Loucy (cell line): ENCODE measurements at regions not wholly inside any gene's neighbourhood (a gene's known extent, or its start where the extent isn't known, plus 50 kb on each side); places are given as distances from the start of the nearest gene placed in this dataset.

Source experiments
- H2AFZ ChIP-seq: fragments of 200-600 bp; sonication (generic); 2 replicates; pipeline ENCODE4 v1.6.0; 2016; ENCODE audit warnings: antibody characterized with exemption, mild to moderate bottlenecking, low read length, moderate library complexity
- H3F3A ChIP-seq: fragments of 200-600 bp; 2 replicates; pipeline ENCODE4 v1.6.0; 2016; ENCODE audit warnings: antibody characterized with exemption, low read depth, mild to moderate bottlenecking
- H3K27me3 ChIP-seq: fragments of 200-600 bp; sonication (generic); 2 replicates; pipeline ENCODE4 v1.6.1; 2014; ENCODE audit warnings: low read length, mild to moderate bottlenecking; ENCODE audit not compliant: insufficient read depth, poor library complexity, severe bottlenecking
- H3K36me3 ChIP-seq: fragments of 200-600 bp; sonication (generic); 2 replicates; pipeline ENCODE4 v1.6.1; 2016; ENCODE audit warnings: low read length; ENCODE audit not compliant: insufficient read depth
- H3K4me1 ChIP-seq: fragments of 200-600 bp; sonication (generic); 2 replicates; pipeline ENCODE4 v1.5.1; 2014; ENCODE audit warnings: low read length, mild to moderate bottlenecking; ENCODE audit not compliant: insufficient read depth, poor library complexity, severe bottlenecking
- H3K4me2 ChIP-seq: fragments of 200-600 bp; sonication (generic); 2 replicates; pipeline ENCODE4 v1.6.0; 2014; ENCODE audit warnings: antibody characterized with exemption, low read length, low read depth, mild to moderate bottlenecking; ENCODE audit not compliant: poor library complexity, severe bottlenecking
- H3K4me3 ChIP-seq: fragments of 200-600 bp; sonication (generic); 2 replicates; pipeline ENCODE4 v1.5.1; 2014; ENCODE audit warnings: low read length, mild to moderate bottlenecking, mixed read lengths; ENCODE audit not compliant: poor library complexity, severe bottlenecking
- H3K79me2 ChIP-seq: fragments of 200-600 bp; sonication (generic); 2 replicates; pipeline ENCODE4 v1.6.1; 2014; ENCODE audit warnings: low read length; ENCODE audit not compliant: insufficient read depth
- H3K9ac ChIP-seq: fragments of 200-600 bp; sonication (generic); 2 replicates; pipeline ENCODE4 v1.6.0; 2014; ENCODE audit warnings: mild to moderate bottlenecking, low read depth, low read length, moderate library complexity; ENCODE audit not compliant: poor library complexity, severe bottlenecking
- H3K9me2 ChIP-seq: fragments of 200-600 bp; sonication (generic); replicated peaks from 2 replicates; pipeline ENCODE4 v1.6.1; 2016; ENCODE audit warnings: low read depth, low read length, mixed read lengths
- H3K9me3 ChIP-seq: fragments of 200-600 bp; sonication (generic); 2 replicates; pipeline ENCODE4 v1.6.1; 2014; ENCODE audit warnings: mild to moderate bottlenecking, antibody characterized with exemption, low read length, low read depth; ENCODE audit not compliant: insufficient read depth
- H4K20me1 ChIP-seq: fragments of 200-600 bp; sonication (generic); 2 replicates; pipeline ENCODE4 v1.6.0; 2014; ENCODE audit warnings: antibody characterized with exemption, low read length, mild to moderate bottlenecking; ENCODE audit not compliant: insufficient read depth, poor library complexity, severe bottlenecking
- EZH2phosphoT487 ChIP-seq: fragments of 200-600 bp; IDR thresholded peaks from 2 replicates; pipeline ENCODE4 v1.6.1; 2018; ENCODE audit warnings: antibody characterized with exemption, mild to moderate bottlenecking, moderate library complexity, borderline replicate concordance
- TF ChIP-seq, protein P1 (sequence below): fragments of 200-600 bp; sonication (generic); conservative IDR thresholded peaks from 2 replicates; pipeline ENCODE4 v1.5.1; 2014; ENCODE audit warnings: mild to moderate bottlenecking, antibody characterized with exemption, low read length

GRCh38 chr10:78856421-78856820 lies 212.3 kb upstream of the ZMIZ1 start:
- no peak overlapping the region for H3K4me2 ChIP-seq
- H3K36me3 ChIP-seq, result no peaks in the 10 kb centered on the region
- H3K4me1 ChIP-seq, result peaks cover 5% of the 10 kb centered on the region
- no peak overlapping the region for H3K9ac ChIP-seq
- no peaks in the 10 kb centered on the region for H3F3A ChIP-seq
- no peaks in the 10 kb centered on the region for H3K9me2 ChIP-seq
- no peaks in the 10 kb centered on the region for H3K27me3 ChIP-seq
- H2AFZ ChIP-seq, result no peak overlapping the region
- TF ChIP-seq, protein P1, sequence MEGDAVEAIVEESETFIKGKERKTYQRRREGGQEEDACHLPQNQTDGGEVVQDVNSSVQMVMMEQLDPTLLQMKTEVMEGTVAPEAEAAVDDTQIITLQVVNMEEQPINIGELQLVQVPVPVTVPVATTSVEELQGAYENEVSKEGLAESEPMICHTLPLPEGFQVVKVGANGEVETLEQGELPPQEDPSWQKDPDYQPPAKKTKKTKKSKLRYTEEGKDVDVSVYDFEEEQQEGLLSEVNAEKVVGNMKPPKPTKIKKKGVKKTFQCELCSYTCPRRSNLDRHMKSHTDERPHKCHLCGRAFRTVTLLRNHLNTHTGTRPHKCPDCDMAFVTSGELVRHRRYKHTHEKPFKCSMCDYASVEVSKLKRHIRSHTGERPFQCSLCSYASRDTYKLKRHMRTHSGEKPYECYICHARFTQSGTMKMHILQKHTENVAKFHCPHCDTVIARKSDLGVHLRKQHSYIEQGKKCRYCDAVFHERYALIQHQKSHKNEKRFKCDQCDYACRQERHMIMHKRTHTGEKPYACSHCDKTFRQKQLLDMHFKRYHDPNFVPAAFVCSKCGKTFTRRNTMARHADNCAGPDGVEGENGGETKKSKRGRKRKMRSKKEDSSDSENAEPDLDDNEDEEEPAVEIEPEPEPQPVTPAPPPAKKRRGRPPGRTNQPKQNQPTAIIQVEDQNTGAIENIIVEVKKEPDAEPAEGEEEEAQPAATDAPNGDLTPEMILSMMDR, result no peak
- no peak for TF ChIP-seq EZH2phosphoT487
- H4K20me1 ChIP-seq, result no peaks in the 10 kb centered on the region
- no peaks in the 10 kb centered on the region for H3K9me3 ChIP-seq
- no peak overlapping the region for H3K4me3 ChIP-seq
- no peaks in the 10 kb centered on the region for H3K79me2 ChIP-seq

DNA sequence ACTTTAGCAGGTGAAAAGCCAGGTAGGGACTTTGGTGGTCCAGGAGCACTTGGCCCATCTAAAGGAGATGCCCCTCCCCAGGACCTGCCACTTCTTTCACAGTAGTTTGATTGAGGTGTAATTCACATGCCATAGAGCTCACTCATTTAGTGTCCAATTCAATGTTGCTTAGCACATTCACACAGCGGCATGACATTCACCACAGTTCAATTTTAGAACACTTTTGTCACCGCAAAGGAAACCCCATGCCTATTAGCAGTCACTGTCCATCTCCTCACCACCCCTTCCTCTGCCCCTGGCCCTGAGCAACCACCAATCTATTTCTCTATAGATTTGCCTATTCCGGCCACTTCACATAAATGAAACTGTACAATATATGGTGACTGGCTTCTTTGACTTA lies 211.6 kb upstream of the ZMIZ1 start:
- Histone ChIP-seq H3F3A (no peaks in the 10 kb centered on the region), H3K4me3 (no peak overlapping the region), H3K4me1 (peaks cover 5% of the 10 kb centered on the region), H3K27me3 (no peaks in the 10 kb centered on the region), H4K20me1 (no peaks in the 10 kb centered on the region), H3K79me2 (no peaks in the 10 kb centered on the region), H3K9me2 (no peaks in the 10 kb centered on the region), H2AFZ (no peak overlapping the region), H3K9ac (no peak overlapping the region), H3K4me2 (no peak overlapping the region), H3K36me3 (no peaks in the 10 kb centered on the region), H3K9me3 (no peaks in the 10 kb centered on the region)
- TF ChIP-seq, protein P1, result no peak
- no peak for TF ChIP-seq EZH2phosphoT487

GRCh38 chr10:78859266-78859665 lies 209.5 kb upstream of the ZMIZ1 start:
- Histone ChIP-seq H2AFZ (no peak overlapping the region), H3K4me3 (no peak overlapping the region), H3K79me2 (no peaks in the 10 kb centered on the region), H3K9me3 (no peaks in the 10 kb centered on the region), H3K4me2 (no peak overlapping the region), H3K9ac (no peak overlapping the region), H3K4me1 (peaks cover 5% of the 10 kb centered on the region), H3K9me2 (no peaks in the 10 kb centered on the region), H4K20me1 (no peaks in the 10 kb centered on the region), H3F3A (no peaks in the 10 kb centered on the region), H3K36me3 (no peaks in the 10 kb centered on the region), H3K27me3 (no peaks in the 10 kb centered on the region)
- TF ChIP-seq, protein P1, result no peak
- no peak for TF ChIP-seq EZH2phosphoT487
